ENCODE measurements at regions not wholly inside any gene's neighbourhood (a gene's known extent, or its start where the extent isn't known, plus 50 kb on each side); places are given as distances from the start of the nearest gene placed in this dataset.

- Histone ChIP-seq H3K36me3 (ENCODE audit: insufficient read depth, low read length) (no peaks in the 10 kb centered on the region), H3K4me3 (ENCODE audit: insufficient read depth, low read depth, low read length) (no peak overlapping the region), H3K9me3 (ENCODE audit: insufficient read depth, low read depth, low read length) (no peaks in the 10 kb centered on the region), H3K79me2 (ENCODE audit: insufficient read depth, low read length) (no peaks in the 10 kb centered on the region), H2AFZ (ENCODE audit: low read depth, low read length) (no peak overlapping the region), H3K27ac (ENCODE audit: low read depth, low read length) (no peak overlapping the region), H3K4me1 (ENCODE audit: insufficient read depth, low read length) (no peaks in the 10 kb centered on the region), H3K9ac (ENCODE audit: low read length) (no peak overlapping the region), H4K20me1 (ENCODE audit: insufficient read depth, low read length) (no peaks in the 10 kb centered on the region), H3K27me3 (ENCODE audit: insufficient read depth, low read length) (no peaks in the 10 kb centered on the region), H3K4me2 (ENCODE audit: low read length) (no peak overlapping the region)
- peaks cover 6% of the 10 kb centered on the region for H3K9me3 Mint-ChIP-seq (ENCODE audit: unreplicated experiment)
- H3K27ac Mint-ChIP-seq (ENCODE audit: unreplicated experiment) = no peak overlapping the region
- peaks cover 8% of the 10 kb centered on the region for H3K4me1 Mint-ChIP-seq (ENCODE audit: low read depth, unreplicated experiment)
- DNase-seq (ENCODE audit: low read depth) (no peak), FAIRE-seq (no peak)
- no peaks in the 10 kb centered on the region for H3K36me3 Mint-ChIP-seq (ENCODE audit: low read depth, unreplicated experiment)
- H3K4me3 Mint-ChIP-seq (ENCODE audit: unreplicated experiment) = no peak overlapping the region
- TF ChIP-seq, protein P1, sequence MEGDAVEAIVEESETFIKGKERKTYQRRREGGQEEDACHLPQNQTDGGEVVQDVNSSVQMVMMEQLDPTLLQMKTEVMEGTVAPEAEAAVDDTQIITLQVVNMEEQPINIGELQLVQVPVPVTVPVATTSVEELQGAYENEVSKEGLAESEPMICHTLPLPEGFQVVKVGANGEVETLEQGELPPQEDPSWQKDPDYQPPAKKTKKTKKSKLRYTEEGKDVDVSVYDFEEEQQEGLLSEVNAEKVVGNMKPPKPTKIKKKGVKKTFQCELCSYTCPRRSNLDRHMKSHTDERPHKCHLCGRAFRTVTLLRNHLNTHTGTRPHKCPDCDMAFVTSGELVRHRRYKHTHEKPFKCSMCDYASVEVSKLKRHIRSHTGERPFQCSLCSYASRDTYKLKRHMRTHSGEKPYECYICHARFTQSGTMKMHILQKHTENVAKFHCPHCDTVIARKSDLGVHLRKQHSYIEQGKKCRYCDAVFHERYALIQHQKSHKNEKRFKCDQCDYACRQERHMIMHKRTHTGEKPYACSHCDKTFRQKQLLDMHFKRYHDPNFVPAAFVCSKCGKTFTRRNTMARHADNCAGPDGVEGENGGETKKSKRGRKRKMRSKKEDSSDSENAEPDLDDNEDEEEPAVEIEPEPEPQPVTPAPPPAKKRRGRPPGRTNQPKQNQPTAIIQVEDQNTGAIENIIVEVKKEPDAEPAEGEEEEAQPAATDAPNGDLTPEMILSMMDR (IDR thresholded peaks at IDR 0.05; ENCODE audit: insufficient read depth, low read depth, low read length) = no peak
- no peak for TF ChIP-seq EZH2 (IDR thresholded peaks at IDR 0.05; ENCODE audit: insufficient read depth, low read length)
- H3K27me3 Mint-ChIP-seq (ENCODE audit: low read depth, unreplicated experiment) = no peaks in the 10 kb centered on the region
These were observed 75.1 kb upstream of the FBN2 start for GRCh38 chr5:128613128-128613527.

- peaks cover 6% of the 10 kb centered on the region for H3K9me3 Mint-ChIP-seq (ENCODE audit: unreplicated experiment)
- H4K20me1 ChIP-seq (ENCODE audit: insufficient read depth, low read length) = no peaks in the 10 kb centered on the region
- H3K9ac ChIP-seq (ENCODE audit: low read length) = no peak overlapping the region
- DNase-seq (ENCODE audit: low read depth) (peak; percentile 16), FAIRE-seq (no peak)
- H3K27ac ChIP-seq (ENCODE audit: low read depth, low read length) = no peak overlapping the region
- H3K4me3 Mint-ChIP-seq (ENCODE audit: unreplicated experiment) = no peak overlapping the region
- H2AFZ ChIP-seq (ENCODE audit: low read depth, low read length) = no peak overlapping the region
- no peak overlapping the region for H3K4me3 ChIP-seq (ENCODE audit: insufficient read depth, low read depth, low read length)
- H3K4me1 ChIP-seq (ENCODE audit: insufficient read depth, low read length) = no peaks in the 10 kb centered on the region
- H3K4me2 ChIP-seq (ENCODE audit: low read length) = no peak overlapping the region
- H3K4me1 Mint-ChIP-seq (ENCODE audit: low read depth, unreplicated experiment) = peaks cover 8% of the 10 kb centered on the region
- no peaks in the 10 kb centered on the region for H3K79me2 ChIP-seq (ENCODE audit: insufficient read depth, low read length)
- H3K27ac Mint-ChIP-seq (ENCODE audit: unreplicated experiment) = peak overlapping the region; percentile 86
- H3K27me3 ChIP-seq (ENCODE audit: insufficient read depth, low read length) = no peaks in the 10 kb centered on the region
- no peaks in the 10 kb centered on the region for H3K27me3 Mint-ChIP-seq (ENCODE audit: low read depth, unreplicated experiment)
- H3K36me3 Mint-ChIP-seq (ENCODE audit: low read depth, unreplicated experiment) = no peaks in the 10 kb centered on the region
- TF ChIP-seq, protein P1 (IDR thresholded peaks at IDR 0.05; ENCODE audit: insufficient read depth, low read depth, low read length) = no peak
- TF ChIP-seq EZH2 (IDR thresholded peaks at IDR 0.05; ENCODE audit: insufficient read depth, low read length) = no peak
- H3K9me3 ChIP-seq (ENCODE audit: insufficient read depth, low read depth, low read length) = no peaks in the 10 kb centered on the region
- H3K36me3 ChIP-seq (ENCODE audit: insufficient read depth, low read length) = no peaks in the 10 kb centered on the region
These were observed 75.7 kb upstream of the FBN2 start for GRCh38 chr5:128613766-128614165.

GRCh38 chr5:128615578-128615977 lies 77.5 kb upstream of the FBN2 start:
- DNase-seq (ENCODE audit: low read depth) (no peak), FAIRE-seq (no peak)
- Histone ChIP-seq H3K79me2 (ENCODE audit: insufficient read depth, low read length) (no peaks in the 10 kb centered on the region), H3K4me1 (ENCODE audit: insufficient read depth, low read length) (no peaks in the 10 kb centered on the region), H3K9me3 (ENCODE audit: insufficient read depth, low read depth, low read length) (no peaks in the 10 kb centered on the region), H3K36me3 (ENCODE audit: insufficient read depth, low read length) (no peaks in the 10 kb centered on the region), H2AFZ (ENCODE audit: low read depth, low read length) (no peak overlapping the region), H3K27me3 (ENCODE audit: insufficient read depth, low read length) (no peaks in the 10 kb centered on the region), H3K4me2 (ENCODE audit: low read length) (no peak overlapping the region), H3K27ac (ENCODE audit: low read depth, low read length) (no peak overlapping the region), H3K9ac (ENCODE audit: low read length) (no peak overlapping the region), H4K20me1 (ENCODE audit: insufficient read depth, low read length) (no peaks in the 10 kb centered on the region), H3K4me3 (ENCODE audit: insufficient read depth, low read depth, low read length) (no peak overlapping the region)
- Mint-ChIP-seq H3K9me3 (ENCODE audit: unreplicated experiment) (no peaks in the 10 kb centered on the region), H3K36me3 (ENCODE audit: low read depth, unreplicated experiment) (no peaks in the 10 kb centered on the region), H3K27me3 (ENCODE audit: low read depth, unreplicated experiment) (no peaks in the 10 kb centered on the region), H3K4me3 (ENCODE audit: unreplicated experiment) (no peak overlapping the region), H3K4me1 (ENCODE audit: low read depth, unreplicated experiment) (peaks cover 8% of the 10 kb centered on the region), H3K27ac (ENCODE audit: unreplicated experiment) (no peak overlapping the region)
- TF ChIP-seq EZH2 (IDR thresholded peaks at IDR 0.05; ENCODE audit: insufficient read depth, low read length) = no peak
- TF ChIP-seq, protein P1 (IDR thresholded peaks at IDR 0.05; ENCODE audit: insufficient read depth, low read depth, low read length) = no peak
